ENCODE measurements at regions not wholly inside any gene's neighbourhood (a gene's known extent, or its start where the extent isn't known, plus 50 kb on each side); places are given as distances from the start of the nearest gene placed in this dataset.

GRCh38 chr1:239711768-239712167, 325.4 kb downstream of the CHRM3 start:
- POLR2A ChIA-PET, result no interaction called here
- CTCF ChIA-PET, result no interaction called here
- no peak overlapping the region for H3K27ac Mint-ChIP-seq
- H3K4me3 Mint-ChIP-seq, result no peak overlapping the region
- no peaks in the 10 kb centered on the region for H3K27me3 Mint-ChIP-seq
- no peak for TF ChIP-seq CTCF (IDR thresholded peaks at IDR 0.05)
- peaks cover 2% of the 10 kb centered on the region for H3K9me3 Mint-ChIP-seq
- H3K4me1 Mint-ChIP-seq (ENCODE audit: low read depth), result peaks cover 28% of the 10 kb centered on the region
- ATAC-seq, result no peak
- intact Hi-C loops (cut with micrococcal nuclease), result no loop called here
- peaks cover 36% of the 10 kb centered on the region for H3K36me3 Mint-ChIP-seq (ENCODE audit: low read depth)
- no peak for DNase-seq

GRCh38 chr1:239717097-239717917, 330.9 kb downstream of the CHRM3 start:
- TF ChIP-seq CTCF (IDR thresholded peaks at IDR 0.05), result no peak
- Mint-ChIP-seq H3K27ac (peak overlapping the region; percentile 96), H3K4me3 (no peak overlapping the region), H3K27me3 (no peaks in the 10 kb centered on the region), H3K9me3 (no peaks in the 10 kb centered on the region), H3K4me1 (ENCODE audit: low read depth) (peaks cover 29% of the 10 kb centered on the region), H3K36me3 (ENCODE audit: low read depth) (peaks cover 18% of the 10 kb centered on the region)
- ATAC-seq (no peak), DNase-seq (no peak)
- ChIA-PET POLR2A (interaction anchor here (1.4 to 4.0 kb wide), 4 partner anchors 8 to 15 kb away, joined by 3 to 24 read pairs (median 12); no protein-coding TSS in a partner anchor), CTCF (interaction anchor here (0.7 to 3.6 kb wide), 5 partner anchors 93 to 181 kb away, joined by 3 to 16 read pairs (median 3); no protein-coding TSS in a partner anchor)
- intact Hi-C loops (cut with micrococcal nuclease), result loop anchor here (5.0 kb wide), 1 partner anchor 95 kb away; no protein-coding TSS in a partner anchor

GRCh38 chr1:239717918-239718184, 331.5 kb downstream of the CHRM3 start:
- TF ChIP-seq CTCF (IDR thresholded peaks at IDR 0.05), result no peak
- intact Hi-C loops (cut with micrococcal nuclease), result loop anchor here (2.0 to 5.0 kb wide), 2 partner anchors 94 to 181 kb away; no protein-coding TSS in a partner anchor
- H3K27me3 Mint-ChIP-seq, result no peaks in the 10 kb centered on the region
- no peak for DNase-seq
- peaks cover 18% of the 10 kb centered on the region for H3K36me3 Mint-ChIP-seq (ENCODE audit: low read depth)
- peak overlapping the region; percentile 96 for H3K27ac Mint-ChIP-seq
- no peak for ATAC-seq
- H3K4me3 Mint-ChIP-seq, result no peak overlapping the region
- POLR2A ChIA-PET, result interaction anchor here (1.4 to 4.0 kb wide), 4 partner anchors 9 to 68 kb away, joined by 3 to 24 read pairs (median 4); no protein-coding TSS in a partner anchor
- CTCF ChIA-PET, result interaction anchor here (0.7 to 3.6 kb wide), 3 partner anchors 100 to 148 kb away, joined by 3 to 16 read pairs (median 7); no protein-coding TSS in a partner anchor
- peaks cover 28% of the 10 kb centered on the region for H3K4me1 Mint-ChIP-seq (ENCODE audit: low read depth)
- H3K9me3 Mint-ChIP-seq, result no peaks in the 10 kb centered on the region

GRCh38 chr1:239718571-239718970, 332.2 kb downstream of the CHRM3 start:
- ChIA-PET CTCF (interaction anchor here (1.0 to 3.6 kb wide), 8 partner anchors 8 to 257 kb away, joined by 3 to 16 read pairs (median 4); no protein-coding TSS in a partner anchor), POLR2A (interaction anchor here (1.0 to 4.0 kb wide), 7 partner anchors 10 to 71 kb away, joined by 3 to 24 read pairs (median 4); no protein-coding TSS in a partner anchor)
- no peak for TF ChIP-seq CTCF (IDR thresholded peaks at IDR 0.05)
- intact Hi-C loops (cut with micrococcal nuclease), result loop anchor here (2.0 to 5.0 kb wide), 2 partner anchors 94 to 180 kb away; no protein-coding TSS in a partner anchor
- Mint-ChIP-seq H3K27me3 (no peaks in the 10 kb centered on the region), H3K4me1 (ENCODE audit: low read depth) (peaks cover 29% of the 10 kb centered on the region), H3K36me3 (ENCODE audit: low read depth) (peaks cover 18% of the 10 kb centered on the region), H3K9me3 (no peaks in the 10 kb centered on the region), H3K27ac (peak overlapping the region; percentile 96), H3K4me3 (no peak overlapping the region)
- ATAC-seq (peak; percentile 2), DNase-seq (no peak)

All from activated CD8-positive, alpha-beta T cell treated with anti-CD3 and anti-CD28 coated beads for 36 hours (primary cell).